CD4-positive, alpha-beta T cell (primary cell): ENCODE measurements at regions not wholly inside any gene's neighbourhood (a gene's known extent, or its start where the extent isn't known, plus 50 kb on each side); places are given as distances from the start of the nearest gene placed in this dataset.
A peak's percentile ranks its signal among the peaks of the same experiment; 100 is the strongest.

Experiments used
- ATAC-seq: fragments of 200-7000 bp; cut with Tn5 transposase; one replicate; pipeline ENCODE4 v1.10.0; 2022; ENCODE audit warnings: mild to moderate bottlenecking; ENCODE audit not compliant: poor library complexity
- CTCF ChIA-PET: fragments of 350-600 bp; sonication (Branson Sonifier 250); formaldehyde crosslinking; loops from one replicate; lab custom pipeline; 2021; ENCODE audit warnings: antibody characterized with exemption, inconsistent platforms; lab: Charles Lee
- POLR2A ChIA-PET: fragments of 350-600 bp; sonication (Branson Sonifier 250); formaldehyde crosslinking; loops from one replicate; lab custom pipeline; 2021; ENCODE audit warnings: antibody characterized with exemption, inconsistent platforms; lab: Charles Lee
- DNase-seq, 14 experiments: peaks; one replicate each; pipeline ENCODE4 v3.0.0-alpha.2; 2013 to 2020; ENCODE audit warnings: mixed read lengths in 2 of 14
- H3K27ac ChIP-seq, 2 donors: one replicate each; pipeline versions ENCODE4 v1.5.1 to v1.7.0; 2013; ENCODE audit warnings: low read length in 2 of 2, low read depth in 1 of 2, mild to moderate bottlenecking in 1 of 2
- H3K27me3 ChIP-seq, 2 experiments: 1 replicate in 1 of 2; 2 replicates in 1 of 2; pipeline versions ENCODE4 v1.6.1 to v1.7.0; 2013; ENCODE audit warnings: low read length in 2 of 2, control low read depth in 1 of 2, mild to moderate bottlenecking in 1 of 2, moderate library complexity in 1 of 2; ENCODE audit not compliant: insufficient read depth in 2 of 2, control insufficient read depth in 1 of 2
- H3K36me3 ChIP-seq: one replicate; pipeline ENCODE4 v1.6.1; 2013; ENCODE audit warnings: low read length, control low read depth; ENCODE audit not compliant: insufficient read depth
- H3K4me1 ChIP-seq: one replicate; pipeline ENCODE4 v1.6.1; 2013; ENCODE audit warnings: low read length, control low read depth; ENCODE audit not compliant: insufficient read depth
- H3K4me3 ChIP-seq: one replicate; pipeline ENCODE4 v1.5.1; 2013; ENCODE audit warnings: mild to moderate bottlenecking, low read length, moderate library complexity
- H3K9me3 ChIP-seq, 2 experiments: 1 replicate in 1 of 2; 2 replicates in 1 of 2; pipeline versions ENCODE4 v1.6.1 to v1.7.0; 2013; ENCODE audit warnings: low read length in 2 of 2, mild to moderate bottlenecking in 2 of 2, control low read depth in 1 of 2, moderate library complexity in 1 of 2; ENCODE audit not compliant: control insufficient read depth in 1 of 2, insufficient read depth in 1 of 2
- H3K27ac Mint-ChIP-seq: one replicate; pipeline ENCODE4 v1.8.0; 2020; ENCODE audit warnings: mixed read lengths
- H3K27me3 Mint-ChIP-seq: one replicate; pipeline ENCODE4 v1.8.0; 2021; ENCODE audit warnings: mixed read lengths
- H3K36me3 Mint-ChIP-seq: one replicate; pipeline ENCODE4 v1.8.0; 2021; ENCODE audit warnings: low read depth, mixed read lengths
- H3K4me1 Mint-ChIP-seq: one replicate; pipeline ENCODE4 v1.8.0; 2021; ENCODE audit warnings: low read depth, mixed read lengths
- H3K4me3 Mint-ChIP-seq: one replicate; pipeline ENCODE4 v1.8.0; 2020; ENCODE audit warnings: mild to moderate bottlenecking, mixed read lengths
- H3K9me3 Mint-ChIP-seq: one replicate; pipeline ENCODE4 v1.8.0; 2020; ENCODE audit warnings: mixed read lengths
- intact Hi-C, 2 experiments: fragments of 100-400 bp; cut with DNase I in 1 of 2; cut with micrococcal nuclease in 1 of 2; formaldehyde crosslinking; loops; one replicate each; pipeline versions ENCODE4 v1.15.1 to v1.9.0; 2023 to 2025; cut with DNase I, micrococcal nuclease
- TF ChIP-seq, protein P1 (sequence below): fragments of 200-600 bp; IDR thresholded peaks from one replicate; pipeline ENCODE4 v1.8.0; 2022; ENCODE audit warnings: antibody characterized with exemption, mild to moderate bottlenecking

DNA sequence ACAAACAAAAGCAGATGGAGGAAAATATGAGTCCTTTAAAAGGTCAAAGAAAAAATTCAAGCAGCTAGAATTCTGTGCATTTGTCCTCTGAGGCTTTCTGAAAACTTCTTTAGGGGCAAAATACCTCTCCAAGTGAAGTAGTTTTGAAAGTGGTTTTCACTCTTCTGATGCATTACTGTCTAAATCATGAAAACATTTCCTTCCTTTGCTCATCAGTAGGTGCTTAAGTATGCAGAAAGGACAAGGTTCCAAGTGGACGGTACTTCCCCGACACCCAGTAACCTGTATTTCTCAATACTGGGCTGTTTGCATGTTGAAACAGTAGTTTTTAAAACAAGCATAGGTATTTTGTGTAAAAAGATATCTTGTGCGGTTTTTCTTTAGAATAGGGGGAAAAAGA, 189.1 kb upstream of the ERBB4 start:
- DNase-seq: peak in 2 of 14 experiments; percentile 5 to 7
- Mint-ChIP-seq H3K4me1 (peaks cover 18% of the 10 kb centered on the region), H3K9me3 (no peaks in the 10 kb centered on the region), H3K27ac (peak overlapping the region; percentile 15), H3K27me3 (no peaks in the 10 kb centered on the region), H3K4me3 (no peak overlapping the region), H3K36me3 (no peaks in the 10 kb centered on the region)
- H3K27me3 ChIP-seq: no peaks in the 10 kb centered on the region
- H3K27ac ChIP-seq: no peak overlapping the region
- intact Hi-C loops: no loop called here
- POLR2A ChIA-PET: no interaction called here
- no peaks in the 10 kb centered on the region for H3K9me3 ChIP-seq
- no peaks in the 10 kb centered on the region for H3K4me1 ChIP-seq
- CTCF ChIA-PET: no interaction called here
- H3K36me3 ChIP-seq: no peaks in the 10 kb centered on the region
- H3K4me3 ChIP-seq: no peak overlapping the region
- TF ChIP-seq, protein P1, sequence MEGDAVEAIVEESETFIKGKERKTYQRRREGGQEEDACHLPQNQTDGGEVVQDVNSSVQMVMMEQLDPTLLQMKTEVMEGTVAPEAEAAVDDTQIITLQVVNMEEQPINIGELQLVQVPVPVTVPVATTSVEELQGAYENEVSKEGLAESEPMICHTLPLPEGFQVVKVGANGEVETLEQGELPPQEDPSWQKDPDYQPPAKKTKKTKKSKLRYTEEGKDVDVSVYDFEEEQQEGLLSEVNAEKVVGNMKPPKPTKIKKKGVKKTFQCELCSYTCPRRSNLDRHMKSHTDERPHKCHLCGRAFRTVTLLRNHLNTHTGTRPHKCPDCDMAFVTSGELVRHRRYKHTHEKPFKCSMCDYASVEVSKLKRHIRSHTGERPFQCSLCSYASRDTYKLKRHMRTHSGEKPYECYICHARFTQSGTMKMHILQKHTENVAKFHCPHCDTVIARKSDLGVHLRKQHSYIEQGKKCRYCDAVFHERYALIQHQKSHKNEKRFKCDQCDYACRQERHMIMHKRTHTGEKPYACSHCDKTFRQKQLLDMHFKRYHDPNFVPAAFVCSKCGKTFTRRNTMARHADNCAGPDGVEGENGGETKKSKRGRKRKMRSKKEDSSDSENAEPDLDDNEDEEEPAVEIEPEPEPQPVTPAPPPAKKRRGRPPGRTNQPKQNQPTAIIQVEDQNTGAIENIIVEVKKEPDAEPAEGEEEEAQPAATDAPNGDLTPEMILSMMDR: no peak
- ATAC-seq: no peak

DNA sequence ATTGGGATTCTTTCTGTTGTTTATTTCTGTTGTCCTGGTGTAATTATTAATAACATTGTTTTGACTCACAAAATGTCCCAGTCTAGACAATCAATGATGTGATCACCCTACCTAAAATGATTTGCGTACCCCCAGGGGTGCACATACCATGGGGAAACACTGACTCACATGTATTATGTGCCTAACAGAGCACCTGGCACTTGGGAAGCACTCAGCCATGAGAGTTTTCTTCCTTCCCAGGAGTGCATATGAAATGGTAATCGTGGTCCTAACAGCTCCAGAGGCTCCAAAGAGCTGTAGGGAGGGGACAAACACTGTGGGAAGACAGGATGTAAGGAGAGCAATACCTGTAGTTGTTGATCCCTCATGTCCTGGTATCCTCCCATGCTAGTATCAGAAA, 187.8 kb upstream of the ERBB4 start:
- Histone ChIP-seq H3K4me3 (no peak overlapping the region), H3K27me3 (no peaks in the 10 kb centered on the region), H3K27ac (no peak overlapping the region), H3K9me3 (peaks cover 0 to under 1% of the 10 kb centered on the region in 2 experiments), H3K4me1 (no peaks in the 10 kb centered on the region), H3K36me3 (no peaks in the 10 kb centered on the region)
- Mint-ChIP-seq H3K9me3 (peaks cover 4% of the 10 kb centered on the region), H3K36me3 (no peaks in the 10 kb centered on the region), H3K27ac (no peak overlapping the region), H3K27me3 (no peaks in the 10 kb centered on the region), H3K4me1 (peaks cover 18% of the 10 kb centered on the region), H3K4me3 (no peak overlapping the region)
- TF ChIP-seq, protein P1: no peak
- ChIA-PET CTCF (no interaction called here), POLR2A (no interaction called here)
- ATAC-seq (no peak), DNase-seq (no peak)
- intact Hi-C loops: no loop called here

DNA sequence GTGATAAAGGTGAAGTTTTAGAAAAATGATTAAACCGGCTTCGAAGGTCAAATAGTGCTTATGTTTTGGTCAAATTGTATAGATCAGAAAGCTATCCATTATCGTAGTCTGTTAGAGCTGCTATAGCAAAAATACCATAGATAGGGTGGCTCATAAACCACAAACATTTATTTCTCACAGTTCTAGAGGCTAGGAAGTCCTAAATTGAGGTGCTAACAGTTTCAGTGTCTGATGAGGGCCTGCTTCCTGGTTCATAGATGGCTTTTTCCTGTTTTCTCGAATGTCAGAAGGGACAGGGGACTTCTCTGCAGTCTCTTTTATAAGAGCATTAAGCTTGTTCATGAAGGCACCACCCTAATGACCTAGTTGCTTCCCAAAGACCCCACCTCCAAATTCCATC, 186.6 kb upstream of the ERBB4 start:
- Histone ChIP-seq H3K27me3 (no peaks in the 10 kb centered on the region), H3K36me3 (no peaks in the 10 kb centered on the region), H3K4me1 (no peaks in the 10 kb centered on the region), H3K4me3 (no peak overlapping the region), H3K27ac (no peak overlapping the region), H3K9me3 (peaks cover 0 to 8% of the 10 kb centered on the region in 2 experiments)
- TF ChIP-seq, protein P1: no peak
- no peaks in the 10 kb centered on the region for H3K36me3 Mint-ChIP-seq
- intact Hi-C loops: no loop called here
- H3K27me3 Mint-ChIP-seq: no peaks in the 10 kb centered on the region
- CTCF ChIA-PET: no interaction called here
- H3K9me3 Mint-ChIP-seq: peaks cover 4% of the 10 kb centered on the region
- H3K4me3 Mint-ChIP-seq: no peak overlapping the region
- no peak for ATAC-seq
- peak in 1 of 14 experiments; percentile 14 for DNase-seq
- H3K27ac Mint-ChIP-seq: no peak overlapping the region
- POLR2A ChIA-PET: no interaction called here
- peaks cover 13% of the 10 kb centered on the region for H3K4me1 Mint-ChIP-seq
